Esophagus muscularis mucosa (tissue), 3 donors: ENCODE measurements at regions not wholly inside any gene's neighbourhood (a gene's known extent, or its start where the extent isn't known, plus 50 kb on each side); places are given as distances from the start of the nearest gene placed in this dataset.

Experiments used
- CTCF ChIP-seq, 3 experiments: fragments of 200-600 bp in 2 of 3; fragments of 450-650 bp in 1 of 3; sonication (generic) in 2 of 3; IDR thresholded peaks; one replicate each; pipeline ENCODE4 v1.5.1; 2017 to 2019; ENCODE audit warnings: antibody characterized with exemption in 3 of 3, mild to moderate bottlenecking in 2 of 3, moderate library complexity in 1 of 3
- POLR2A ChIP-seq: fragments of 450-650 bp; IDR thresholded peaks from one replicate; pipeline ENCODE4 v1.6.1; 2017; ENCODE audit warnings: antibody characterized with exemption, moderate library complexity, mild to moderate bottlenecking, low read depth
- POLR2AphosphoS5 ChIP-seq, 2 donors: sonication (generic); formaldehyde crosslinking; IDR thresholded peaks; one replicate each; pipeline ENCODE4 v1.6.1; 2017; ENCODE audit warnings: antibody characterized with exemption in 2 of 2

DNA sequence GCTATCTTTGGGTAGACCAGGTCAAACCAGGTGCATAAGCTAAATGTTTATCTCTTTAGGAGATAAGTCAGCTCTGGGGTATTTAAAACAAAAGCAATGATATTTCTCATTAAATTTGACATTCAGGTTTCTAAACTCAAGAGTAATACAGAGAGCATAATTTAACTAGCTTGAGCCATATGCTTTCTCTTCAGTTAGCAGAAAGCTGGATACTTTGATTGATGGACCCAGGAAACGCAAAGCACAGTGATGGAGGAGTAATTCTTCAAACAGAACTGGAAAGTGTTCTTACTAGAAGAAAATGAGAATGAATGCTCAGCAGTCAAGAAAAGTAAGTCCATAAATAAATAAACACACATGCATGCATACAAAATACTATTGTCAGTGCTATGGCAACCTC lies 885.7 kb upstream of the RAG2 start:
- no peak for TF ChIP-seq POLR2AphosphoS5 (IDR thresholded peaks at IDR 0.05)
- no peak for TF ChIP-seq POLR2A
- no peak for TF ChIP-seq CTCF (IDR thresholded peaks at IDR 0.05)
